ENCODE measurements at regions not wholly inside any gene's neighbourhood (a gene's known extent, or its start where the extent isn't known, plus 50 kb on each side); places are given as distances from the start of the nearest gene placed in this dataset.
"Not testable (repeated sequence)": the region's sequence is repeated elsewhere in the genome, so short reads cannot be mapped to it uniquely, and the experiment has no call there.

DNA sequence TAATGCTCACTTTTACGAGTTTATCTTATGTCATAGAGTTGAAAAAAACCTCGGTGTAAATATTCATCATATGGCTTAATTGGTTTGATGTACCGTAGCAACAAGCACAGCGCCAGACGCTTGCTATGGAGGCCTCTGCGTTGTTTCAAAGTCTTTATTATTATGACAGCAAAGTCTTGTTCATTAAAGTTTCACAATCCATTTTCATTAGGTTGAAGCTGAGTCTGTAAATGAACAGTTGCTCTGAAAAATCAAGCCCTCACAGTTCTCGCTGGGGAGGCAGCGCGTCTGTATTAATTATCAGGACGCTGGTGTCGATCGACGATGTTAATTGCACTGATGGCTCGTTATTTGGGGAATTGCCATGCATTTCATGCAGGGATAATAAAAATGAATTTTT is 185.6 kb downstream of the INSC start:
- no peak for DNase-seq (ENCODE audit: low spot score)

DNA sequence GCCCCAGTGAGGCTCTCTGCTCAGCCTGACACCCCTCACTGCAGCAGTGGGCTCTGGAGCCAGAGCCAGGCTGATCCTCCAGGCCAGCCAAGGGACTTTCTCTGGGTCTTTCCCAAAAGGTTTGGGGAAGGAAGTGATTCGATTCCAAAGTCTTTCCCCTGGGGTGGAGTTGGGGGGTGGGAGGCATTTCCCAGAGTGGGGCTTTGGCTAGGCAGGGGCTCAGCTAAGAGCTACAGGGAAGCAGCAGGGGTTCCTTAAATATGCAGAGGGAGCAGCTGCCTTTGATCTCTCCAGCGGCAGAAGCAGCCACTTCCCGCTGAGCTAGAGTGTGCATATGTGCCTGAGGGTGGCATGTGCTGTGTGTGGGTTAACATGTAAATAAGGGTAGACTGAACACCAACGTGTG is 192.9 kb downstream of the INSC start:
- no peak for DNase-seq (ENCODE audit: low spot score)

- no peak for DNase-seq (ENCODE audit: low spot score)
Measured at GRCh38 chr11:15308840-15309239, 194.1 kb downstream of the INSC start.

DNA sequence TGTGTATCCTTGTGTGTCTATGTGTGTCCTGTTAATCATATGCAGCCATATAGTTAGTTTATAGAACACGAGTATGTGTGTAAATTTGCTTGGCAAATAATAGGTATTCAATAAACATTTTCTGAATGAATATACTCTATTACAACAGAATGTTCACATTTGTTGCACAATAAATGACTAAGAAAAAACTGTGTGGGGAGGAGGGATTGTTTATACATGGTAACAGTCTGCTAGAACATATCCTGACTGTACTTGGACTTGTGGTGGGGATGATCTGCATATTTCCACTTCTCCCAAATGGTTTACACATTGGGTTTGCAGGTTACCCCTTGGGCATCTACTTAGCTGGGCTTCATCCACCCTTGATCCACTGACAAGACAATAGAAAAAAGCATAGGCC is 194.6 kb downstream of the INSC start:
- no peak for DNase-seq (ENCODE audit: low spot score)

GRCh38 chr11:15313862-15314261 is 199.1 kb downstream of the INSC start:
- no peak for DNase-seq (ENCODE audit: low spot score)

GRCh38 chr11:15318814-15319213 is 204.1 kb downstream of the INSC start:
- no peak for DNase-seq (ENCODE audit: low spot score)

DNA sequence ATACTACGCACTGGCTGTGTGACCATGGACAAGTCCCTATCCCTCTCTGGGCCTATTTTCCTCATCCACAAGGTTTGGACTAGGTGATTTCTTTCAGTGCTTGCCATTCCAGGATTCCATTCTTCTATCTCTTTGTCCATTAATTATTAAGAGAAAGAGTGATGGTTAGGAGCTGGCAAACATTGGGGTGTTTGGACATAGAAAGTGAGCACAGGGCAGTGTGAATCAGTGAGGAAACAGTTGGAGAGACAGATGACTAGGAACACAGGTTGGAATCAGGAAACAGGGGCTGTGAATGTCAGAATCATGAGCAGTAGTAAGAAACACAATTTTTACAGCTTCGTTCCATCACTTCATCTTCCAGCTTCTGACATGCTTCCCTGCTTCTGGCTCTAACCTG is 211.8 kb downstream of the INSC start:
- no peak for DNase-seq (ENCODE audit: low spot score)

DNA sequence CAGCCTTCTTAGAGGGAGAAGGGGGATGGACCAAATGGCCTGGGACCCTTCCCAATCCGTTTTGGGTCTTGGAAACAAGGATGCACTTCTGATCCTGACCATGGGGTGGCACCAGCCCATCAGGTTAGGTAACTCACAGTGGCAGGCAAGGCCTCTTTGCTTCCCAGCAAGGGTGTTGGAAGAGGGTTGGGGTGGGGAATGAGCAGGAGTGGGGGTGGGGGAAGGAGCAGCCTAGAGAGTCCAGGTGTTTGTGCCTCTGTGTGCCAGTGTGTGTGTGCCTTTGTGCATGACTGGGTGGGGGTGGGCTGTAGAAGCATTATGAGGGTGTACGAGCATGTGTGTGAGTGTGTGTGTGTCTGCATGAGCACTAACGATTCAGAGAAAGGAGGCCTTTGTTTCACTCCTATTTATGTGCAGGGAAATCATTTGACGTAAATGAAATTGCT is 213.1 kb downstream of the INSC start:
- no peak for DNase-seq (ENCODE audit: low spot score)

DNA sequence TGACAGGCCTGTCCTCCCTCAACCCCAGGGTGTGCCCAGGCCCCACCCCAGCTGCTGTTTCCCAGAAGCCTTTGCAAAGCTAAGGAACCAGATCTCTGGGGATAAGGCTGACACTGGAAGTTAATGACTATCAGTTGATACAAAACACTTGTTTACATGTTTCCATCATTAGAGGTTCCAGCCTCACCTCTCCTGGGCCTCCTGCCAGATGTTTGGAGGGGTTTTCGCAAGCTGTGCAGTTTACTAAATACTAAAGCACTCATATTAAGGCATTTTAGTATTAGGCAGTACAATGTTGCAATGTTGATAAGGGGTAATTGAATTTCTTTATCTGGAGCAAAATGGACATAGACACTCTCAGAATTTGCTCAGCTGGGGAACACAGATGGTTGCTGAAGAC is 218.7 kb downstream of the INSC start:
- DNase-seq (ENCODE audit: low spot score), result no peak

GRCh38 chr11:15334766-15335165 is 220.0 kb downstream of the INSC start:
- DNase-seq (ENCODE audit: low spot score), result no peak

DNA sequence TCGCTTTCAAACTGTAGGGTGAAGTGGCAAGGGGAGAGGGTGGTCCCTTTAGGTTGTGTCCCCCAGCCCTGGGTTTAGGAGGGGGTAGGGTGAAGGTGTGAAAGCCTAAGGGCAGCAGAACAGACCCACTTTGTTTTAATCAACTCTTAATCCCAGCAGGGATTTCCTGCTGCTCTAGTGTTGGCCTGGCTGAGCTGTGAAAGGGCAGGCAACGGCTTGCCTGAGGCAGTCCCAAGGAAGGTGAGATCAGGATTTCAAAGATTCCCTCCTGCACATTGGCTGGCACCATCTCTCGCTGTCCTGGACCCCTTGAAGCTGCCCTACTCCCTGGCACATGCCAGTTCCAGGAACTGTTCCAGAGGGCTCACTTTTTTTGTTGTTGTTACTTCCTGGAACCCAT is 221.3 kb downstream of the INSC start:
- DNase-seq (ENCODE audit: low spot score), result no peak

DNA sequence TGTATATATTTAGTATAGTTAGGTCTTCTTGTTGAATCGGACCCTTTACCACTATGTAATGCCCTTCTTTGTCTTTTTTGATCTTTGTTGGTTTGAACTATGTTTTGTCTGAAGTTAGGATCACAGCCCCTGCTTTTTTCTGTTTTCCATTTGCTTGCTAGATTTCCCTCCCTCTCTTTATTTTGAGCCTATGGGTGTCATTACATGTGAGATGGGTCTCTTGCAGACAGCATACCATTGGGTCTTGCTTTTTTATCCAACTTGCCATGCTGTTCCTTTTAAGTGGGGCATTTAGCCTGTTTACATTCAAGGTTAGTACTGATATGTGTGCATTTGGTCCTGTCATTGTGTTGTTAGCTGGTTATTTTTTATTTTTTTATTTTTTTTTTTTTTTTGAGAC is 224.6 kb downstream of the INSC start:
- DNase-seq (ENCODE audit: low spot score), result no peak

- no peak for DNase-seq (ENCODE audit: low spot score)
Measured at GRCh38 chr11:15341587-15341986, 226.9 kb downstream of the INSC start.

- DNase-seq (ENCODE audit: low spot score), result no peak
Measured at GRCh38 chr11:15342163-15342562, 227.4 kb downstream of the INSC start.

DNA sequence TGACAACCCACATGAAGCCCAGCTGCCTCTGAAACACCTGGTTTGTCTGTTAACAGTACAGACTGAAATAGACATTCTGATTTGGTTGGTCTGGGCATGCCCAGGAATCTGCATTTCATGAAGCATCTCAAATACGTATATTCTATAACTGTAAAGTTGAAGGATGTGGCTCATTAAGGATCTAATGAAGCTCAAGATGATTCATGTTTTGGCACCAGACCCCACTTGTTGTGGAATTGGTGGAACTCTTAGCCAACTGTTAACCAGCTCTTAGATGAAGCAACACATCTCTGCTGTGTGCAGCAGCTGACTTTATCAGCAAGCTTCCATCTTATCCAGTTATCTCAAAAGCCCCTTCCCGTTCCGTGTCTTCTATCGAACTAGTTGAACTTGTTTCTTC is 232.2 kb downstream of the INSC start:
- no peak for DNase-seq (ENCODE audit: low spot score)

DNA sequence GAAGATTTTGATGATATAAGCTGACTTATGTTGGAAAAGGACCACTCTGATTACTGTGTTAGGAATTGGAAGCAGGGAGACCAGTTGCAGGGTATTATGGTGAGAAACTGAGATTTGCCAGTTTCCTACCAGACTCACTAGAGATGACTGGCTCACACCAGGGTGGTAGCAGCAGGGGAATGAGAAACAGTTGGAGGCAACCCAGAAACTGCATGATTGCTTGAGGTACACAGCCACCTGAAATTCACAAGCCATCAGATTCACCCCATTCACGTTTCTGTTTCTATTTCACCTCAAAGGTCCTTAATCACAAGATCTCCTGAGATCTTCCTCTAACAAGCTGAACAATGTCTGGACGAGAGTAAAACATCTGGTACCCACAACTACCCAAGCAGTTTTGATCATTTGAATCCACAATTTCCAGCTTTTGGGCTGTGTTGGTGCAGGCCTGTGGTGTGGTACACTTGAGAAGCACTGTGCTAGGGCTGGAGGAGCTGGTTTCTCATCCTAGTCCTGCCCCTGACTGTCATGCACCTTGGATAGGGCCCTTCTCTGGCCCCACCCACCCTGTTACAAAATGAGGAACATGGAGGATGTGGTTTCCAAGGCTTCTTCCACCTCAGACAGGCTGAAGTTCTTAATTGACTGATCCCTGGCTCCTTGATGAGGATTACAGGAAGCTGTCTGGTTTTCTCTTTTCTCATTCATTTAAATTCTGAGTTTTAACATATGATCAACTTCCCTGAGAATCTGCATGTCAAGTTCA is 233.4 kb downstream of the INSC start:
- DNase-seq (ENCODE audit: low spot score), result no peak

DNA sequence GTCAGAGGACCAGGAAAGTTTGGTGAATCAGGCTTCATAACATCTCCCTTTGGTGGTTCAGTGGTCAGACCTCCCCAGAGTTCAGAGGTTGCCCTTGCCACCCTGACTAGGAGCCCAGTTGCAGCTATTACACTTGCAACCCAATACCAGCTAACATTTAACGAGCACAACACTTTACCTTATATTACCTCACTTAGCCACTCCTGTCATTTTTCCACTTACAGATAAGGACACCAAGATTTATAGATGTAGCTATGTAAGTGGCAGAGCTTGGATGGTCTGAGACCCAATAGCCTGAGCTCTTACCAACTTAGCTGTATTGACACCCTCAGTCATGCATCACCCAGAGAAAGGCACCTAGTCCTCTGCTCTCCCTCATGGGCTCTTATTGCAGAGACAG is 234.7 kb downstream of the INSC start:
- DNase-seq (ENCODE audit: low spot score), result no peak

DNA sequence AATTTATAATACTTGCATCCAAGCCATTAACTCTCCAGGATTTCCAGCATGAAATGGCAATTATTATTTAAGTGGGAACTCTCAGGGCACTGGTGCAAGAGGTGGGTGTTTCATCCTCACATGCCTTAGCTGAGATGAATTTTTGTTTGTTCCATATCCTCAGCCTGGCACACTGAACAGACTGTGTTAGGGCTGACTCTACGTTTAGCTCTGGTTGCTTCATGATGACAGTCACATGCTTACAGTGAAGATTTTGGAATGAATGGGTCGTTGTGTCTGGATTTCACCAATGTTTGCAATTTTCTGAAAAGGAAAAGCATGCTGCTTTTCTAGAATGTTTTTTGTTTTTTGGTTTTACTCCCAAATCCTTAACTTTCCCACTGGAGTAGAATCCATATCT is 246.6 kb downstream of the INSC start:
- DNase-seq (ENCODE audit: low spot score), result no peak

GRCh38 chr11:15365286-15365685 is 250.6 kb downstream of the INSC start:
- DNase-seq (ENCODE audit: low spot score), result not testable (repeated sequence)

DNA sequence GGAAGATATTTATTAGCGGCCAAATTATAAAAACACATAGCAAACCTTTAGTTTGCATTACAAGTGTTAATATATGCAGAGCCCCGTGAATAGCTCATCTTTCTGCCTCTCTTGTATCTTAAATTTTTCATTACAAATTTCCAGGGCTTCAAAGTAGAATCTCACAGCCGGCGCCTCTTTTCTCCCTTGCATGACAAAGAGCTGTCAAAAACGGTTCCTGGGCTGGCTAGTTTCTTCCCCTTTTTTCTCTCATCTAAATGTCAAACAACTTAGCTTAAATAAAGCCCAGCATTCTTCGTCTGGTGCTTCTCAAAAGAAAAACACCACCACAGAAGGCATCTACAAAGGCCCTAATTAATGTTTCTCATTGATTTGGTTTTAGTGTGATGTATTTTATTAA is 253.0 kb downstream of the INSC start:
- no peak for DNase-seq (ENCODE audit: low spot score)

DNA sequence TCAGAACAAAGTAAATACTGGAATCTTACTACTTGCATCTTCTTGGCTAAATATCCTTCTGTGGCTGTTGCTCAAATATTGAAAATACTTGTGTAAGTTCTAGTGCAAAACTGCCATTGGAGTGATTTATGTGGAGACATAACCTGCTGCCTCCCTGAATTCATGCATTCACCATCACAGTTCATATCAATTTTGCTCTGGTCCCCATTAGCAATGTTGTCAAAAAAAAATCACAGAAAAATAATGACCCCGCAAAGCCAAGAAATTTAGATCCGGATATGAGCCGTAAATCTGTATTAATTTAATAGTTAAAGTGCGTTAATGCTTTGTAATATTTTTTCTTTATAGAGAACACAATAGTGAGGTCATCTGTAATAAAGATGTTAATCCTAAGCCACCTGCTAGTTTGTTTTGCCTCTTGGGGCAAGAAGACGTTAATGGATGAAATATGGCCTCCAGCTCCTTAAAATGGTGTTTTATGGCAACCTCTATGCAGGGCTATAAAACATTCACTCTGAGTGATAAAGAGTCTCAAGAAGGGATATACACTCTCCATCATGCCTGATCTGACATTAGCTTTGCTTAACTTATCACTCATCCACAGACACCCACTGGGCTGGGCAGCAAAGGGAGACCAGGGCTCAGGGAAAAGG is 255.9 kb downstream of the INSC start:
- no peak for DNase-seq (ENCODE audit: low spot score)

GRCh38 chr11:15371533-15371932 is 256.8 kb downstream of the INSC start:
- no peak for DNase-seq (ENCODE audit: low spot score)

DNA sequence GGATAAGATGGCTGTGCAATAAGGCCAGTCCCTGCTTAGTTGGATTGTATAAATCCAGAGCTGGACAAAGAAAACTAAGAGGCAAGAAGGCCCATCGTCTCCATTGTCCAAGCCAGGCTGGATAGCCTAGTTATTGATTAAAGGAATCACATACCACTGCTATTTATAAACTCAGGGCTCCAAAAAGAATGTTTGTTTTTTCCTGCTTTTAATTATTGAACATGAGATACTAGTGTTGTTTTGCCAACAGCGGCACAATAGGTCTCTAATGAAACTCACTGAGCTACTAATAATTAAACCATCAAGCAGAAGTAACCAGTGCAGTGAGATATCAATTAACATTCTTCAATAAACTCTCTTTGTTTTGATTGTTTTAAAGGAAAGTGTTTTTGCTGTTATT is 259.7 kb downstream of the INSC start:
- no peak for DNase-seq (ENCODE audit: low spot score)
